GM13976 (cell line): ENCODE measurements at regions not wholly inside any gene's neighbourhood (a gene's known extent, or its start where the extent isn't known, plus 50 kb on each side); places are given as distances from the start of the nearest gene placed in this dataset.

ENCODE experiments used
- DNase-seq: peaks from one replicate; pipeline ENCODE4 v3.0.0; 2012; ENCODE audit warnings: low spot score
- in situ Hi-C: fragments of 300-500 bp; cut with MboI; formaldehyde crosslinking; loops from one replicate; pipeline ENCODE4 v1.12.0; 2022; ENCODE audit warnings: low sequenced_read_pairs, mixed read lengths, inconsistent platforms; ENCODE audit not compliant: unreplicated experiment
- TF ChIP-seq, protein P1 (sequence below): IDR thresholded peaks from 2 replicates; pipeline ENCODE4 v1.5.1; 2012; ENCODE audit warnings: borderline replicate concordance, mild to moderate bottlenecking; ENCODE audit not compliant: insufficient read depth; ENCODE audit errors: extremely low read depth, missing control alignments, control extremely low read depth

DNA sequence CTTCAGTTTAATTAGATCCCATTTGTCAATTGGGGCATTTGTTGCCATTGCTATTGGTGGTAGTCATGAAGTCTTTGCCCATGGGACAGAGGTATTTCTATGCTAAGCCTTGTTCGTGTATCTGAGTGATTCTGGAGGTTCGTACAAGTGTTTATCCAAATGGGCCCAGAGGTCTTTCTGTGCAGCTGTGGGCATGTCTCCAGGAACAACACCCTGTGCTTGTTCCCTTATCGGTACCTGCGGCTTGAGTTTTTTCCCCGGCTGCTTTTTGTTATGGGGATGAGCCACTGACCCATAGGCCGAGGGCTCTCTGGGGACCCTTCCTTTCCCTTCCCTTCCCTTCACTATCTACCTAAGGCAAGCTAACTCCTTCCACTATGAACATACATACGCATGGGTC, 81.4 kb upstream of the WDR1 start:
- in situ Hi-C loops, result no loop called here
- TF ChIP-seq, protein P1, sequence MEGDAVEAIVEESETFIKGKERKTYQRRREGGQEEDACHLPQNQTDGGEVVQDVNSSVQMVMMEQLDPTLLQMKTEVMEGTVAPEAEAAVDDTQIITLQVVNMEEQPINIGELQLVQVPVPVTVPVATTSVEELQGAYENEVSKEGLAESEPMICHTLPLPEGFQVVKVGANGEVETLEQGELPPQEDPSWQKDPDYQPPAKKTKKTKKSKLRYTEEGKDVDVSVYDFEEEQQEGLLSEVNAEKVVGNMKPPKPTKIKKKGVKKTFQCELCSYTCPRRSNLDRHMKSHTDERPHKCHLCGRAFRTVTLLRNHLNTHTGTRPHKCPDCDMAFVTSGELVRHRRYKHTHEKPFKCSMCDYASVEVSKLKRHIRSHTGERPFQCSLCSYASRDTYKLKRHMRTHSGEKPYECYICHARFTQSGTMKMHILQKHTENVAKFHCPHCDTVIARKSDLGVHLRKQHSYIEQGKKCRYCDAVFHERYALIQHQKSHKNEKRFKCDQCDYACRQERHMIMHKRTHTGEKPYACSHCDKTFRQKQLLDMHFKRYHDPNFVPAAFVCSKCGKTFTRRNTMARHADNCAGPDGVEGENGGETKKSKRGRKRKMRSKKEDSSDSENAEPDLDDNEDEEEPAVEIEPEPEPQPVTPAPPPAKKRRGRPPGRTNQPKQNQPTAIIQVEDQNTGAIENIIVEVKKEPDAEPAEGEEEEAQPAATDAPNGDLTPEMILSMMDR, result no peak

DNA sequence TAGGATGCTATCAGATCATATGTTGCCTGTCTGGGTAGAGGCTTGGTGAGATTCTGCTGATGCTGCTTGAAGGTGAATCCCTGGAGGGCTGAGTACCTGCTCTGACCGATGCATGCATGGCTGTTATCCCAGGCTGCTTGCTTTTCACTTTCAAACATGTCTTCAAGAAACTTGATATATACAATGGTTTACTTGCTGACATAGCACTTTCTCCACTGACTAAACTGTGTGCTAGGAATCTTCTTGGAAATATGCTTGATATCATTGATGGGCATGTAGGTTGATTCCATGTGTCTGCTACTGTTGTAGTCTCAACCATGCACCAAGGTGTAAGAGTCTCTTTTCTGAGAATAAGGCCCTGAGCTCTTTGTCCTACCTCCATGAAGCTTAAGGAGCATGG, 79.6 kb upstream of the WDR1 start:
- in situ Hi-C loops, result no loop called here
- TF ChIP-seq, protein P1, result no peak
- DNase-seq, result no peak

More for the DNA sequence above, 81.4 kb upstream of the WDR1 start:
- no peak for DNase-seq

DNA sequence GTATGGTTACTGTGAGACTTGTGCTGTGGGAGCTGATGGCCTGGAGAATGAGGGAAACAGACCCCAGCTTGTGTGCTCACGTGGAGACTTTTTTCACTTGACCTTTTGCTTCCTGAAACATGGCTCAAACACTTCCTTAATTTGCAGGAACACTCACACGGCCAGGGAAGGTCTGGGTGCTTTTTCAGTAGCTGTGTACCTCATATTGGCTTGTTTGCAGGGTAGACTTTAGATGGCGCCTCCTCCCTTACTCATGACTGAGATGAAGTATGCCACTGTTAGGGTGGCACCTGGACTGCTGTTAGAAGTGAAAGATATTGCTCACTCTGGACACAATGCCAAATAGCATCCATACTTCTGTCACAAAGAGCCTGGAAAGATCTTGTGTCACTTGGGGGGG, 75.7 kb upstream of the WDR1 start:
- in situ Hi-C loops, result no loop called here

DNA sequence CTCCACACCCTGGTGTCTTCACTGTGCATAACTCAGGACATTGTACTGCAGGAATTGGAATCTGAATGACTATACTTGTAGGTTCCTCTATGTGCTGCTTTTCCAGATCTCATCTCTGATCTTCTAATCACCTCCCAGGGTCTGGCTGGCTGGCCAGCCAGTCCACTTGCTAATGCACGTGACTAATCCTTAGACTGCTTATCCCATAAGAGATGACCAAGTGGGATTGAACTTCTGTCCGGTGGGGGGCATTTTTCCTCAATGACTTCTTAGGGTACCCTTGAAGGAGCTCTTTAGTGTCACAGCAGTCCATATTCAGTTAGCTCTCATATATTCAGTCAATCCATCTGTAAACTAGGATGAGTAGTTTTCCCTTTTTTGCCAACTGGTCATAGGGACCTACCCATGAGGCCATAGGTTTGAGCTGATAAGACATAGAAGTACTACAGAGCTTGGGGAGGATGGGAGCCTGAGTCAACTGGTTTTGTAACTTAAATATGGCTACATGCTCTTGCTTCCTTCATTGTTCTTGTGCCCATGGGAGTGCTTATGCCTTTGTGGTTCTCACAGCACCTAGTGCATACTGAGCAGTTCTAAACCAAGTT, 71.9 kb upstream of the WDR1 start:
- TF ChIP-seq, protein P1, result no peak
- in situ Hi-C loops, result no loop called here

More for the DNA sequence above, 75.7 kb upstream of the WDR1 start:
- DNase-seq, result no peak
- TF ChIP-seq, protein P1, result no peak

DNA sequence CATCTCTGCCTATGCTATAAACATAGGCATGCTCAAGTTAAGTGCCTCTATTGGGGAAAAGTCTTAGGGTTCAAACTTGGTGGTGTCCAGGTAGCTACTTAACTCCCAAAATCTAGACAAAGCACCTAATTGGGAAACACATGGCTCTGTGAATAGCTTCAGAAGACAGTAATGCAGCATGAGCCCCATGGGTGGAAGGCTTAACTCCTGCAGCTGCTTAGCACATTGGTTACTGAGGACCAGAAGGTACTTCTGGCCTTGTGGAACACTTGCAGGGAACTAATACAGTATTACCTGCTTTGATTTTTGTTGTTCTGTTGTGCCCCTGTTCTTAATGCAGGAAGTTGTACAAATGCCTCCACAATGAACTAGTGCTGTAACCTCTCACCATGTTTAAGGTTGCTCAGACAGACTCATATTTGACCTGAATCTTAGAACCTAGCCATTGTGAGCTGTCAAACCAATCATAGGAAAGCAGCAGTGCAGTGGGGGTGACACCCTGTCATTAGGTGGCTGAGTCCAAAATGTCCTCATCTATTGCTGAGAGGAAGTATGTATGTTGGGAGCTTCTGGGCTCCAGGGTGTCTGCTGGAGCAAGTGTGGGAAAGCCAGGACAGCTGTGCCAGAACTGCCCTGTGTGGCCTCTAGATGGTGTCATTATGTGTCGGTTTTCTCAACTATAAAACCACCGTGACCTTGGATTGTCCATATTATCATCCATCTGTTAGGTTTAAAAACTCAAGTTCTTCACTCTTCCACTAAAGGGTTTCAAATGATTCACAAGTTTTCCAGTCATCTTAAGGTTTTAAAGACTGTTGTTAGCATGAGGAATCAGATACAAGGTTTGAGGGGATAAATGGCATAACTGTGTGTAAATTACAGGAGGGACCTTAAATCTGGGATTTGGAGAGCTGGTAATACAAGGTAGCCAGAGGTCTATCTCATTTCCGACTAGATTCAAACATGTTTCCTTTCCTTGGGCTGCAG, 69.9 kb upstream of the WDR1 start:
- DNase-seq, result no peak
- in situ Hi-C loops, result no loop called here
- TF ChIP-seq, protein P1, result no peak

More for the DNA sequence above, 71.9 kb upstream of the WDR1 start:
- DNase-seq, result no peak

DNA sequence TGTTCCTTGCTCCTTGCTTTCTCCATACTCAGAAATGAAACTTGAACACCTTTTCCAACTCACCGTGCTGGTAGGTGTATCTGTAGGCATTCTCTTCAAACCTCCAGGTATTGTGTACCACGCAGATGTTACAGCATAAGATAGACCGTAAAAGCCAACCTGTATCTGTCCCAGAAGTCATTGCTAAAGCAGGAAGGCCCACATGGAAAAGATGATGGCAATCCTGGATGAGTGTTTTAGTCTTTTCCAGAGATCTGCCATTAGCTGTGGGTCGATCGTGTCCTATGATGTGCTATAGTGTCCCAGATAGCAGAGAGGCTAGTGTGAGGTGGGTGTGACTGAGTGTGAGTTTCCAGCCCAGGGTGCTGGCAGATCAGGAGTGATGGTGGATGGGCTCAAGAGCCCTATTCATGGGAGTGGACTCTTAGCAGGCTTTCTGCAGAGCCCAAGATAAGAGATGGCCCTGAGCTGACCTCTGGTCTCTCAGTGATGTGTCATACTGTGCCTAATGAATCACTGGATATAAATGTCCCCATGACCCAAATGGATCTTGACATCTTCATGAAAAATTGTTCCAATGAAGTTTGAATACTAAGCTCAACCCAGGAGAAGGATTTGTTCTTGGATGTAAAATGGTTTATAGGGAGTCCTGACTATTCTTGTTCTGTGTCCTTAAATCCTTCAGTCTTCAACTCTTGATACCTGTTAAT, 69.1 kb upstream of the WDR1 start:
- DNase-seq, result no peak
- in situ Hi-C loops, result no loop called here
- TF ChIP-seq, protein P1, result no peak
